Ectodermal cell (in vitro differentiated cells): ENCODE measurements at regions not wholly inside any gene's neighbourhood (a gene's known extent, or its start where the extent isn't known, plus 50 kb on each side); places are given as distances from the start of the nearest gene placed in this dataset.
"Not testable (repeated sequence)": the region's sequence is repeated elsewhere in the genome, so short reads cannot be mapped to it uniquely, and the experiment has no call there.

ENCODE experiments used
- H3K27ac ChIP-seq: 2 replicates; pipeline ENCODE4 v1.7.0; 2013; ENCODE audit warnings: mild to moderate bottlenecking, low read depth, low read length; ENCODE audit not compliant: insufficient read depth, poor library complexity, severe bottlenecking
- H3K27me3 ChIP-seq: 2 replicates; pipeline ENCODE4 v1.7.0; 2013; ENCODE audit warnings: mild to moderate bottlenecking, low read length; ENCODE audit not compliant: insufficient read depth, control insufficient read depth, poor library complexity, severe bottlenecking
- H3K36me3 ChIP-seq: one replicate; pipeline ENCODE4 v1.7.0; 2013; ENCODE audit warnings: low read length; ENCODE audit not compliant: control insufficient read depth, insufficient read depth
- H3K4me1 ChIP-seq: one replicate; pipeline ENCODE4 v1.7.0; 2013; ENCODE audit warnings: low read length; ENCODE audit not compliant: control insufficient read depth, insufficient read depth
- H3K4me3 ChIP-seq: 2 replicates; pipeline ENCODE4 v1.7.0; 2013; ENCODE audit warnings: low read depth, low read length, control low read depth; ENCODE audit not compliant: insufficient read depth
- H3K9me3 ChIP-seq: 2 replicates; pipeline ENCODE4 v1.7.0; 2013; ENCODE audit warnings: mild to moderate bottlenecking, low read length, moderate library complexity; ENCODE audit not compliant: control insufficient read depth
- WGBS, 2 experiments: methylation state at CpG; one replicate each; pipeline ENCODE4 v1.1.7; 2013; ENCODE audit warnings: missing lambda C conversion rate in 2 of 2; 5-methylcytosine and 5-hydroxymethylcytosine counted together

GRCh38 chr7:35926966-35927365 lies 126.1 kb downstream of the SEPTIN7 start:
- not testable (repeated sequence) for H3K27ac ChIP-seq, H3K27me3 ChIP-seq, H3K36me3 ChIP-seq, H3K9me3 ChIP-seq, H3K4me1 ChIP-seq, H3K4me3 ChIP-seq
- WGBS, 2 experiments = 87 to 93% methylated on average over 7 of the region's 9 CpGs

- not testable (repeated sequence) for H3K36me3 ChIP-seq, H3K27ac ChIP-seq, H3K9me3 ChIP-seq, H3K27me3 ChIP-seq, H3K4me1 ChIP-seq, H3K4me3 ChIP-seq
These were observed 130.3 kb downstream of the SEPTIN7 start for GRCh38 chr7:35931134-35931533.

GRCh38 chr7:35931551-35931950 lies 130.7 kb downstream of the SEPTIN7 start:
- H3K27me3 ChIP-seq, H3K36me3 ChIP-seq, H3K9me3 ChIP-seq, H3K27ac ChIP-seq, H3K4me1 ChIP-seq, H3K4me3 ChIP-seq: not testable (repeated sequence)

- H3K36me3 ChIP-seq, H3K9me3 ChIP-seq, H3K27me3 ChIP-seq, H3K27ac ChIP-seq, H3K4me3 ChIP-seq, H3K4me1 ChIP-seq: not testable (repeated sequence)
- WGBS, 2 experiments = 88 to 90% methylated on average over 8 of the region's 8 CpGs
These were observed 139.8 kb downstream of the SEPTIN7 start for GRCh38 chr7:35940695-35941094.

- H3K9me3 ChIP-seq, H3K27me3 ChIP-seq, H3K36me3 ChIP-seq: not testable (repeated sequence)
These were observed 144.8 kb downstream of the SEPTIN7 start for GRCh38 chr7:35945621-35946020.

GRCh38 chr7:35955735-35956134 lies 154.9 kb downstream of the SEPTIN7 start:
- not testable (repeated sequence) for H3K9me3 ChIP-seq, H3K4me3 ChIP-seq, H3K36me3 ChIP-seq, H3K27me3 ChIP-seq, H3K27ac ChIP-seq, H3K4me1 ChIP-seq
- 91 to 92% methylated on average over 13 of the region's 13 CpGs for WGBS, 2 experiments

More at GRCh38 chr7:35945621-35946020, 144.8 kb downstream of the SEPTIN7 start:
- H3K4me1 ChIP-seq, H3K27ac ChIP-seq, H3K4me3 ChIP-seq: not testable (repeated sequence)

- WGBS, 2 experiments = 94 to 97% methylated on average over 3 of the region's 3 CpGs
- H3K27me3 ChIP-seq, H3K36me3 ChIP-seq, H3K4me3 ChIP-seq, H3K9me3 ChIP-seq, H3K4me1 ChIP-seq, H3K27ac ChIP-seq: not testable (repeated sequence)
These were observed 156.1 kb downstream of the SEPTIN7 start for GRCh38 chr7:35956988-35957387.

GRCh38 chr7:35961260-35961659 lies 160.4 kb downstream of the SEPTIN7 start:
- not testable (repeated sequence) for H3K4me3 ChIP-seq, H3K9me3 ChIP-seq, H3K36me3 ChIP-seq, H3K4me1 ChIP-seq, H3K27ac ChIP-seq, H3K27me3 ChIP-seq
- 76 to 87% methylated on average over 3 of the region's 3 CpGs for WGBS, 2 experiments

GRCh38 chr7:35962607-35963006 lies 161.8 kb downstream of the SEPTIN7 start:
- not testable (repeated sequence) for H3K27ac ChIP-seq, H3K4me3 ChIP-seq
- WGBS, 2 experiments = 80 to 100% methylated on average over 1 of the region's 2 CpGs

GRCh38 chr7:35967366-35968139 lies 166.7 kb downstream of the SEPTIN7 start:
- Histone ChIP-seq H3K9me3 (no peaks in the 10 kb centered on the region), H3K27me3 (no peaks in the 10 kb centered on the region), H3K4me1 (no peaks in the 10 kb centered on the region), H3K4me3 (no peak overlapping the region), H3K27ac (no peak overlapping the region), H3K36me3 (no peaks in the 10 kb centered on the region)
- WGBS, 2 experiments = 95 to 97% methylated on average over 59 of the region's 59 CpGs

More at GRCh38 chr7:35962607-35963006, 161.8 kb downstream of the SEPTIN7 start:
- H3K9me3 ChIP-seq, H3K4me1 ChIP-seq, H3K36me3 ChIP-seq, H3K27me3 ChIP-seq: not testable (repeated sequence)
